ENCODE measurements at regions not wholly inside any gene's neighbourhood (a gene's known extent, or its start where the extent isn't known, plus 50 kb on each side); places are given as distances from the start of the nearest gene placed in this dataset.

GRCh38 chr1:14062669-14063068 is 362.7 kb downstream of the PRDM2 start:
- TF ChIP-seq CTCF (IDR thresholded peaks at IDR 0.05; ENCODE audit: low read length, missing control alignments) = no peak

GRCh38 chr1:14064649-14065442 is 364.9 kb downstream of the PRDM2 start:
- TF ChIP-seq CTCF (IDR thresholded peaks at IDR 0.05; ENCODE audit: low read length, missing control alignments) = no peak
- no peak overlapping the region for H3K4me3 ChIP-seq (replicated peaks; ENCODE audit: low read depth, low read length)
- no peak for DNase-seq (ENCODE audit: low read depth)

More at GRCh38 chr1:14062669-14063068, 362.7 kb downstream of the PRDM2 start:
- no peak overlapping the region for H3K4me3 ChIP-seq (replicated peaks; ENCODE audit: low read depth, low read length)
- no peak for DNase-seq (ENCODE audit: low read depth)

GRCh38 chr1:14065486-14065885 is 365.5 kb downstream of the PRDM2 start:
- no peak for TF ChIP-seq CTCF (IDR thresholded peaks at IDR 0.05; ENCODE audit: low read length, missing control alignments)
- no peak overlapping the region for H3K4me3 ChIP-seq (replicated peaks; ENCODE audit: low read depth, low read length)
- no peak for DNase-seq (ENCODE audit: low read depth)

- TF ChIP-seq CTCF (IDR thresholded peaks at IDR 0.05; ENCODE audit: low read length, missing control alignments) = no peak
- H3K4me3 ChIP-seq (replicated peaks; ENCODE audit: low read depth, low read length) = no peak overlapping the region
- DNase-seq (ENCODE audit: low read depth) = no peak
These were observed 367.0 kb downstream of the PRDM2 start for GRCh38 chr1:14067036-14067435.

GRCh38 chr1:14067711-14068110 is 367.7 kb downstream of the PRDM2 start:
- TF ChIP-seq CTCF (IDR thresholded peaks at IDR 0.05; ENCODE audit: low read length, missing control alignments) = no peak
- no peak overlapping the region for H3K4me3 ChIP-seq (replicated peaks; ENCODE audit: low read depth, low read length)
- DNase-seq (ENCODE audit: low read depth) = no peak

- no peak for TF ChIP-seq CTCF (IDR thresholded peaks at IDR 0.05; ENCODE audit: low read length, missing control alignments)
- H3K4me3 ChIP-seq (replicated peaks; ENCODE audit: low read depth, low read length) = no peak overlapping the region
- no peak for DNase-seq (ENCODE audit: low read depth)
These were observed 371.6 kb downstream of the PRDM2 start for GRCh38 chr1:14071581-14071980.

- no peak for TF ChIP-seq CTCF (IDR thresholded peaks at IDR 0.05; ENCODE audit: low read length, missing control alignments)
- no peak for DNase-seq (ENCODE audit: low read depth)
- no peak overlapping the region for H3K4me3 ChIP-seq (replicated peaks; ENCODE audit: low read depth, low read length)
These were observed 380.7 kb downstream of the PRDM2 start for GRCh38 chr1:14080653-14081052.
